ENCODE measurements at regions not wholly inside any gene's neighbourhood (a gene's known extent, or its start where the extent isn't known, plus 50 kb on each side); places are given as distances from the start of the nearest gene placed in this dataset.

DNA sequence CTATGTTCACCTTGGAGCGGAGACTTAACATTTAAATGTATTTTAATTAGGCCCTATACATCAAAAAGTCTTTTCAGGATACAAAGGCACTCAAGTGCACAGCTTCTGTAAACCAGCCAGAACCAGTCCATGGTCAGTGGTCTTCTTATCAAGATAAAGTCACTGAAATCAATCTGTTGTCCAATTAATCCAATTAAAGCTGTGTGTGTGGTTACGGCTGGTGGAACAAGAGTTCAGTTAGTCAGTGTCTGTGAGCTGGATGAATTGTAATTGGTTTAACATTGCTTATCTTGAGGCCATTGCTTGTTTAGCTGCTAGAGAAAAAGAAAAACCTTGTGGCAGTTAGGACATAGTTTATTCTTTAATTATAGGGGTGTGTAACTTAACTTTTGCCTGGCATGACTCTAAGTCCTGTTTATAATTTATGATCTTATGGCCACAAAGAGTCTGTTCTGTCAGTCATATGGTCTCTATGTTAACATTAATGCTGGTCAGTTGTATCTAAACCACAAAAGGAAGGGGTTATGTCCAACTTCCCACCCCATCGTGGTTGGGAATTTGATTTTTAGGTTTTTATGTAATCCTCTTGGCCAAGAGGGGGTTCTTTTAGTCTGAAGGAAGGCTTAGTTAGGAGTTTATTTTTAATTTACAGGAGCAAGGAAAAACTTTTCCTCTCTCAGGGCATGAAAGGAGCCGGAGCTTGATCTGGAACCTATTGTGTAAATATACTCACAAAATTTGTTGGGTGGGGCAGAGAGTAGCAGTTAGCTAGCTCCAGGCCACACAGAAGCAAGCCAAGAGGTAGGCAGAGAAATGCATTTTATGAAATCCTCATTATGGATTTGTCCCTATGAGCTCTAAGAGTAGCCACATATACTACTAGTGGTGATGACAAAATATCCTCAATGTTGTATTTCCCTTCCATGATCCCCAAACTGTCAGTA lies 665.7 kb upstream of the ACTRT1 start:
- TF ChIP-seq, protein P1, sequence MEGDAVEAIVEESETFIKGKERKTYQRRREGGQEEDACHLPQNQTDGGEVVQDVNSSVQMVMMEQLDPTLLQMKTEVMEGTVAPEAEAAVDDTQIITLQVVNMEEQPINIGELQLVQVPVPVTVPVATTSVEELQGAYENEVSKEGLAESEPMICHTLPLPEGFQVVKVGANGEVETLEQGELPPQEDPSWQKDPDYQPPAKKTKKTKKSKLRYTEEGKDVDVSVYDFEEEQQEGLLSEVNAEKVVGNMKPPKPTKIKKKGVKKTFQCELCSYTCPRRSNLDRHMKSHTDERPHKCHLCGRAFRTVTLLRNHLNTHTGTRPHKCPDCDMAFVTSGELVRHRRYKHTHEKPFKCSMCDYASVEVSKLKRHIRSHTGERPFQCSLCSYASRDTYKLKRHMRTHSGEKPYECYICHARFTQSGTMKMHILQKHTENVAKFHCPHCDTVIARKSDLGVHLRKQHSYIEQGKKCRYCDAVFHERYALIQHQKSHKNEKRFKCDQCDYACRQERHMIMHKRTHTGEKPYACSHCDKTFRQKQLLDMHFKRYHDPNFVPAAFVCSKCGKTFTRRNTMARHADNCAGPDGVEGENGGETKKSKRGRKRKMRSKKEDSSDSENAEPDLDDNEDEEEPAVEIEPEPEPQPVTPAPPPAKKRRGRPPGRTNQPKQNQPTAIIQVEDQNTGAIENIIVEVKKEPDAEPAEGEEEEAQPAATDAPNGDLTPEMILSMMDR (IDR thresholded peaks at IDR 0.05): no peak
- TF ChIP-seq POLR2A (IDR thresholded peaks at IDR 0.05) (no peak), EP300 (IDR thresholded peaks at IDR 0.05) (no peak)
